ENCODE measurements at regions not wholly inside any gene's neighbourhood (a gene's known extent, or its start where the extent isn't known, plus 50 kb on each side); places are given as distances from the start of the nearest gene placed in this dataset.

GRCh38 chr16:66137853-66138252 lies 228.6 kb upstream of the CDH5 start:
- DNase-seq = no peak

DNA sequence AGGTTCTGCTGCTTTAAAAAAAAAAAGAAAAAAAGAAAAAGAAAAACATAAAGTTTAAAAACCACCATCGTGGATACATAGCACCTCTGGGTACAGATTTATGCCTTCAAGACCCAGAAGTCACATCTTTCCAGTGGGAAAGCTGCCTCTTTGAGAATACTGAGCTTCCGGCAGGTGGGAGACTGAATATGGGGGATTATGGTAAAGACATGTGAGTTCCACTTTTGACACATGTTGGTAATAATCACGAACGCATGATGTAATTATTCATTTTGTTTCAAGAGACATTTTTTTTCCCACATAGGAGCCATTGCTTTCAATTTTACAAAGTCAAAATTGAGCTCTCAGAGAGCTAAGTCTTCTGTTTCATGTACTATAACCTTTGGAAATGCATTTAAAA lies 229.7 kb upstream of the CDH5 start:
- DNase-seq = no peak

- DNase-seq = no peak
Observed at GRCh38 chr16:66135838-66136237, 230.7 kb upstream of the CDH5 start.

GRCh38 chr16:66135421-66135831 lies 231.1 kb upstream of the CDH5 start:
- DNase-seq = peak; percentile 27

DNA sequence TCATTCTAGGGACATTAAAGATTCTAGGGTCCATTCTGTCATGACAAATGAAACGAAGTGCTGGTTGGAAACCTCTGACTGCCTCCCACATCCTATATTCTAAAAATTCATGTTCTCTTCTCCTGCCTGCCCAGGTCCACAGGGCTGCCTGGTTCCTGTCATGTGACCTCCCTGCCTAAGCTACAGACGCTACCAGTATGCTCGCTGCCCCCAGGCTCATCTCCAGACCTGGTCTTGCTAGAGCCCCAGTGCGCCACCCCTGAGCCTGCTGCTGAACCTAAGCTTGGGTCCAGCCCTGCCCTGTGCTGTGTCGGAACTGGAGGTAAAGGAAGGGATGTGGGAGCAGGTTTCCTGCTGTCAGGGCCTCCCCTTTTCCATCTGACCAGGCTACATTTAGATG lies 231.6 kb upstream of the CDH5 start:
- DNase-seq = no peak

DNA sequence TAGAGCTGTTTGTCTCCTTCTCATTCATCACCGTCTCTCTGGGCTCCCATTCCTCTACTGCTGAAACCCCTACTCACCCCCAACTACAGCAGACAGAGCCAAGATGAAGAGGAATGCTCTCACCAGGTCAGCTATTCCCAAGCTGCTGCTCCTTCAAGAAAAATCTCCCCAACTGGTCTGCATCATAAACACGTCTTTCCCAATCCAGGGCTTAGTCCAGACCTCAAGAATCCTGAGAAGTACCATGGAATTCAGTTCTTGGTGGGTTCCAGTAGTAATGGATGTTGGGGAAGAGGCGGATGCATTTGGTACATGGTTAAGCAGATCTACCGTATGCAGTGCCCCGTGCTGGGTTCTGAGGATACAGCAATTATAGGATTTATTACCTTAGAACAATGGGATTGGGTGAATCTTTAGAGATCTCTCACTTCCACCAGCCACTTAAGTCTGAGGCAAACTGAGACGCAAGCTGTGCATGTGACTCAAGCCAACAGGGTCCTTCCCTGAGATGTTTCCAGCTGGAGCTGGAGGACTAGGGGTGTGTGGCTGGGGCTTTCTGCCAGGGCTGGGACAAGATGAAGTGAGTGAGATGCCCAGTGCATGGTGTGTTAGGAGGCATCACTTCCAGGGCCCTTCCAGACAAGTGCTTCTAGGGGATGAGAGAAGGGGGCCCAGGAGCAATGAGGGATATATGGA lies 232.7 kb upstream of the CDH5 start:
- DNase-seq = no peak

- no peak for DNase-seq
Observed at GRCh38 chr16:66131895-66132294, 234.6 kb upstream of the CDH5 start.

- no peak for DNase-seq
Observed at GRCh38 chr16:66131156-66131807, 235.2 kb upstream of the CDH5 start.

GRCh38 chr16:66130296-66130905 lies 236.1 kb upstream of the CDH5 start:
- peak; percentile 24 for DNase-seq

- DNase-seq = no peak
Observed at GRCh38 chr16:66129196-66129595, 237.3 kb upstream of the CDH5 start.

DNA sequence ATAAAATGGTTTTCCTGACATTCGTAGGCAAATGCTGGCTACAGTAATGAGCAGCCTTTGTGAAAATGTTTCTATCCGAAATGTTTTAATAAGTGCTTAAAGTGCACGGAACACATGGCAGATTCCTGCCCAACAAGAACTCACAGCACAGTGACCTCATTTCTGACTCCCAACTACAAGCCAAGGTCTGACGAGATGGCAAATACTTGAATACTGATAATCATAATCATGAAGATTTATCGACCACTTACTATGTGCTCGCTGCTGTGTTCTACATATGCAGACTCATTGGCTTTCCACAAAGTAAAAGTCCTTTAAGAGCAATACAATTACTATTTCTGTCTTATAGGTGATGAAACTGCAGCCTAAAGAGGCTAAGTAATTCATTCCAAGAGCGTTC lies 238.1 kb upstream of the CDH5 start:
- no peak for DNase-seq

DNA sequence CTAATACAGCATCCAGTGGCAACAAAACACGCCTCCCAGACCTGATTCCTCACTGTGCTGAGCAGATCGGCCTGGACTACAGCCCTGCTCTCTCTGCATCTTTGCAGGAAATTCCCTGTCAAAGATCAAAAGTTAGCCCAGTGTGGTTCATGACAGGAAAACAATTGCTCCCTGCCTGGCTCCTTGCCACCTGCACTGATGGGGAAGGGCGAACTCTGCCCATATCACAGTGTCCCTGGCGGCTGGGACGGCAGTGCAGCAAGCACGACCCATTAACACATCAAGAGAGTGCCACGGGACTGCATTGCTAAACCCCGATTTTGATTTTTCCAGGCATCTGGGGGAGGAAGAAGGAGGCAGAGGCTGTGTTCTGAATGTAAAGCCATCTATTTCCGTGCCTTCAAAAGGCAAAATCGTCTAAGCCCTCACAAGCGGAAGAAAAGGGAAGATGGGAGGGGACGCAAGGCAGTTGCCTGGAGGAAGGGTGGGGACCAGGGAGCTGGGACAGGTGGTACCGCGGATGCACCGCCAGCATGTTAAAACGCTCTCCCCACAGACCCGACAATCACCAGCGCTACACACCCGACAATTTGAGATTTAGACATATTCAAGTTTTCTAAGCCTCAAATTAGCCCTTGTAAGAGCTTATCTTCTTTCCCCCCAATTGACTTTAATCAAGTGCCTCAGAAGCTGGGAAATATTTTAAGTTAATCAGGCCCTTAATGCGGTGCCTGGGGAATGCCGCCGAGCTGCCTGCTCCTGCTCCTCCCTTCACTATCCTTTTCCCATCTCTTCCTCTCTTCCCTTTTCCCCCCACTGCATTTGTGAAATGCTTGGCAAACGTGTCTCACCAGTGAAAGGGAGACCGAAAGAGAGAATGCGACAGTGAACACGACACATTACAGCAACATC lies 238.8 kb upstream of the CDH5 start:
- peak; percentile 49 for DNase-seq

DNA sequence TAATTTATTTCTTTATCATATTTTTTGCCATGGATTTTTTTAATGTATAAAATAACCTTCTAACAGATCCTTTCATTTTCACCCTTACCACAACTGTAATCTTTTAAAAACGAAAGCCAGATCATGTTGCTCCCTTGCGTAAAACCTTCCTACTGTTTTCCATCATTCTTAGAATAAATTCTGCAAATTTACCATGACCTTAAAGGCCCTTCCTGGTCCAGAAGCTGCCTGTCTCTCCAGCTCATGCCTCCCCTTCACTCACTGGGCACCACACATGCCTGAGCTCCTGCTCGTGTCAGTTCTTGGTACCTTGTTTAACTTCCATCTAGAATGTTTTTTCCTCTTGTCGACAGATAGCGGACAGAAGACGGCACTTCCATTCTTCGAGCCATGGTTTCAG lies 245.0 kb upstream of the CDH5 start:
- no peak for DNase-seq

DNA sequence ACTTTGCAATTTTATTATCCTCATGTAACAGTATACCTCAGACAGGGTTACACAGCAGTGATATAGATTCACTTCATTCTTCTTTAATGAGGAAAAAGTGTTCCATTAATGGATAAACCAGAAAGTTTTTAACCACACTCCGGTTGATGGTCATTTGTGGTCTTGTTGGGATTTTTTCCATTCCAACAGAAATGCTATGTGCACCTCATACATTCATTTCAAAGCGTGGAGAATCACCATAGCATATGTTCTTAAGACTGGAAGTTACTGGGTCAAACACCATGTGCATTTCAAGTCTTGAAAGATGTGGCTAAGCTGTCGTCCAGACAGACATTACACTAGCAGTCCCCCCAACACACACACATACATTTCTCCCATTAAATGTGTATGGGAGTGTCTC lies 245.8 kb upstream of the CDH5 start:
- DNase-seq = no peak

DNA sequence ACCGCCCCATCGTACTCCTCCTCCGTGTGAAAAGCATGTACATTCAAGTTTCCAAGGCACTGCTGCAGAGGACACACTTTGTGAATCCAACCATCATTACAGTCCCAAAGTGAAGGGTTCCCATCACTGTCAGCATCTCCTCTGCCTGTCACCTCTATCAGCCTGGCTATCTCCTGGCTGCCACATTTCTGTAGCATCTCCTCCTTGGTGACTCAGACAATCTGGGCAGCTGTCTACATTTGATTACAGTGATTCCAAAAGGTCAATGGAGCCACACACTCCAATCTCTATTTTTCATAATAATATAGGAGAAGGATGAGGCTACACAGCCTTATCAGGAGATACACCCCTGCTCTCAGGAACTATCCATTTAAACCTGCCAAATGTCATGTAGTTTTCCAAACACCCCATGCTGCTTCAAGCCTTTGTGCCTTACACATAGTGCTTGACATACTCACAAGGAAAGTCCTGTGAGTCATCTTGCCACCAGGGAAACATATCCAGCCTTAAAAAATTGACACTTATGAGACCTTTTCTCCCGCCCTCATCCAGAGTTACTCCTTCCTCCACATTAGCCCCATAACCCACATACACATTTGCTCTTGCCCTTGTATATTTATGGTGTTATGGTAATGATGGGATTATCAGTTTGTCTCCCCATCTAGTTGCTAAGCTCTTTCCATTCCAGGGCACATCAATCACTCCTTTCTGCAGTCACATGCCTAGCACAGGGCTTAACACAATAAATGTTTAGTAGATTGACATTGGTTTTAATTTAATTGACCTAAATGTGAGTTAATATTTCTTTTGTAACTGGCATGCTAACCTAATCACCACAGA lies 250.1 kb upstream of the CDH5 start:
- no peak for DNase-seq

GRCh38 chr16:66115373-66115772 lies 251.1 kb upstream of the CDH5 start:
- DNase-seq = no peak

GRCh38 chr16:66113223-66113622 lies 253.3 kb upstream of the CDH5 start:
- no peak for DNase-seq

DNA sequence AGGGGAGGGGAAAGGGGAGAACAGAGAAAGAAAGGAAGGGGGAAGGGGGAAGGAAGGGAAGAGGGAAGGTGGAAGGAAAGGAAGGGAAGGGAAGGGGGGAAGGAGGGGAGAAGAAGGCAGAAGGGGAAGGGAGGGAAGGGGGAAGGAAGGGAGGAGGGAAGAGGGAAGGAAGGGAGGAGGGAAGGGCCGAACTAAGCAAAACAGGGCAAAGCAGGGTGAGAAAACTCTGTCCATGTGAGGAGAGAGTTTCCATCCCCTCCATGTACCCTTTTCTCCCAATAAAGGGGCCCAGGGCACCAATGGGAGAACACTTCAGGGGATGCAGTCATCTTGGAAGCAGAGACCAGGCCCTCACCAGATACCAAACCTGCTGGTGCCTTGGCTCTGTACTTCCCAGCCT lies 256.8 kb upstream of the CDH5 start:
- no peak for DNase-seq

GRCh38 chr16:66107661-66108060 lies 258.8 kb upstream of the CDH5 start:
- no peak for DNase-seq

DNA sequence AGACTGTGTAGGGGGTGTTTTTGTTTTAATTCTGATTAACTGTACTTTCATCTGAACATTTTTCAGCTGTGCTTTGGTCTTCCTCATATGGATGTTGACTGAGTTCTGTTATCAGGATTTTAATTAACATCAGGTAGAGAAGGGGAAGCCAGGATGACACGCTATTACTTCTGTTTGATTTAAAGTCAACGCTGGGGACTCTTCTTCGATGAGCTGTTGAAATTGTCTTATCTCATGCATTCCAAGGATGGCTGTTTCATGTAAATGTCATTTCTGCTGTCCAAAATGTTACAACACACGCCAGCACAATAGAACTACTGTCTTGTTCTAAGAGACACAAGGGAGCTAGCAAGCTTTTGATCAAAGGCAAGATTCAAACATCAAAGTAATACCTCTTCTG lies 263.3 kb upstream of the CDH5 start:
- DNase-seq = no peak

GRCh38 chr16:66099306-66099705 lies 267.2 kb upstream of the CDH5 start:
- no peak for DNase-seq

- DNase-seq = peak; percentile 34
Observed at GRCh38 chr16:66097751-66098150, 268.7 kb upstream of the CDH5 start.
